Activated effector memory CD4-positive, alpha-beta T cell treated with anti-CD3 and anti-CD28 coated beads, Interleukin-2, amount 50 U/mL, for 16 hours (primary cell): ENCODE measurements at regions not wholly inside any gene's neighbourhood (a gene's known extent, or its start where the extent isn't known, plus 50 kb on each side); places are given as distances from the start of the nearest gene placed in this dataset.
"Not testable (repeated sequence)": the region's sequence is repeated elsewhere in the genome, so short reads cannot be mapped to it uniquely, and the experiment has no call there.

Experiments used
- DNase-seq: peaks from one replicate; pipeline ENCODE4 v3.0.0-alpha.2; 2020

DNA sequence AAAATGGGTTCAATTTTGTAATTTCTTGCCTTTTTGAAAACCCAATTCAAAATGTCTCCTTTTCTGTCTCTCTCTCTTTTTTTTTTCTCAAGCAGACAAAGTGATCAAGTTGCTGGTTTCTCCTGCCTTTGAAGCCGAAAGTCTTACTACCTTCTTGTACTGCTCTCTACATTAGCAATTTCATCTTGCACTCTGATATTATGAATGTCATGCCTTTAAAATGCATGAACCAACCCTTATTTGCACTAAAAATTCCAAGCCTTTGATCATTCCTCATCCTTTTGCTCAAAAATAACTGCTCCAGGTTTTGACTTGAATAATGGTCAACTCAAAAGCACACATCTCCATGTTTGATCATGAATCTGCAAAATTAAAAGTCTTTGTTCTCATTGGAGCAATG, 125.2 kb downstream of the CETN3 start:
- no peak for DNase-seq

GRCh38 chr5:90279091-90279490, 130.5 kb downstream of the CETN3 start:
- DNase-seq, result no peak

- no peak for DNase-seq
Measured at GRCh38 chr5:90274216-90274615, 135.3 kb downstream of the CETN3 start.

GRCh38 chr5:90267646-90268045, 141.9 kb downstream of the CETN3 start:
- DNase-seq, result no peak

- DNase-seq, result no peak
Measured at GRCh38 chr5:90265545-90265857, 144.1 kb downstream of the CETN3 start.

DNA sequence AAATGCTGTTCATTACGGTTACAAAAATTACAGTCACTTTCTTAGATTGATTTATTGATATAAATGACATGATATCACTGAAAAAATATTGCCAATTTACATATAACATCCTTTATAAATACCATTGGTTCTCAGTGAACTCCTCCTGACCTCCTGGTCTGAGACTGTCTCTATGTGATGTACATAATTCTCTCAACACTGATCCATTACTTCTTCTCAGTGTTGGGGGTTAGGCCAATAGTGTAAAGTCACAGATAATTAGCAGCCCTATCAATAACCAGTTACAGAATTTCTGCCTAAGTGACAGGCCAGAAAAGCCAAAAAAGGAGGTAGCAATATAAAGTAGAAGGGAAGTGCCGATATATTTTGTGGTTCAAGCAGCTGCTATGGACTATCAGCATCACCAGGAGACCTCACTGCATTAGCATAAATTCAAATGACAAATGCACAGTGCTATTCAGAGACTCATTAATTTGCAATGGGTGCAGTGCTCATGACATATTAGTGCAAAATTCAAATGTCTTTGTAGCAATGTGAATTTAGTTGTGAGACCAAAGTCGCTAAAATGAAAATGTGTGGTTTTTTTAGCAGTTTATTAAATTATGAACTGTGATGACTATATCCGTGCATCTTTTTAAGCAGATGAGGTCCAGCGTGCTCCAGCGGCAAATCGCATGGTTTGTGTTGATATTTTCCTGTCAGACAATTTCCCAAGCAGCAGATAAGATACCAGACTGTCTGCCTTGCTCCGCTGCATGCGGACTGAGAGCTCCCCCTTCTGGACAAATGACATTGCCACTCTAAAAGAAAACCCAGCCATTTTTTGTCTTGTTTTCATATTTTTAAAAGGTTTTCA, 144.6 kb downstream of the CETN3 start:
- DNase-seq, result peak; percentile 70

DNA sequence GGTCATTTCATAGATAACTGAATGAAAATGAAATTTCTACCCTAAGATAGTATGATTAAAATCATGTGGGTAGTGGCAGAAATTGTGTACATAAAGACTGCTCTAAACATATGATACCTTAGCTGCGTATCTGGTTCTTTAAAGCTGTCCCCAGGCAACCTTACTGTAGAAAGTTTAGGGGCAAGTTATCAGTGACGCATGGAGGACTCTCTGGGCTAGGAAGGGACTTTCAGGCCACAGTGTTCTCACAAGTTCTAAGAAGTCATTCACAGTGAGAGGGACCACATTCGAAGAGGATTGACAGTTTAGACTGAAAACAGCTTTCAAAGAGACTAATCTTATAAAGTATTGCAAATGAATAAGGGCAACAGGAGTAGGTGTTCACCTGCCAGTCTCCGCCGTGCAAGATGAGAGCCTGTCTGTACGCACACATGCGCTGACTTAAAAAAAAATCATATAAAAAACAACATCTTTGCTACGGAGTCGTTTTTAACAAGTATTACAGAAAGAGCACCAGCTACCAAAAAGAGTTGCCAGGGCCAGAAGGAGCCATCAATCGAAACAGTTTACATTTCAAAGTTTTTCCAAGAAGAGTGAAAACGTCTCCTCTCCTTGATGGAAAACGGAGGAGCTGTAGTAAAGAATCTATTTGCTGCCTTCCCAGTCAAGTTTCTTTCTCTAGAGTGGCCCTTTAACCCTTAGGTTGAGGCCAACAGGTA, 146.3 kb downstream of the CETN3 start:
- DNase-seq, result no peak

- no peak for DNase-seq
Measured at GRCh38 chr5:90251447-90251846, 158.1 kb downstream of the CETN3 start.

DNA sequence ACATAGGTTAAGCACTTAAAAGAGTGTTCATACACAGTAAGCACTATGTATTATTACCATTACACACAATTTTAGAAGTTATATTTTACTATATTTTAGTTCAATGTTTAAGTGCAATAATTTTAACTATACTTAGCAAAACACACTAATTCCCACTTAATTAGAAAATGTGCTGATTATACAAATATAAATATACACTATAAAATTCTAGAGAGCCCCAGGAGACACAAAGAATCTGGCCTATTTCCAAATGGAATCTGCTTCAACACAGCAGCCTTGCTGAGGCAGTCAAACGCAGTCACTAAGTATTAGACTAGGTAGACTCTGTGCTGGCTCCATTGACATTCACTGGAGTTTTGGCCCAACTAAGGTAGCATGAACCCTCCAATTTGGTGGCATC, 160.9 kb downstream of the CETN3 start:
- no peak for DNase-seq

- DNase-seq, result not testable (repeated sequence)
Measured at GRCh38 chr5:90243848-90244247, 165.7 kb downstream of the CETN3 start.

- DNase-seq, result no peak
Measured at GRCh38 chr5:90233476-90233875, 176.1 kb downstream of the CETN3 start.

DNA sequence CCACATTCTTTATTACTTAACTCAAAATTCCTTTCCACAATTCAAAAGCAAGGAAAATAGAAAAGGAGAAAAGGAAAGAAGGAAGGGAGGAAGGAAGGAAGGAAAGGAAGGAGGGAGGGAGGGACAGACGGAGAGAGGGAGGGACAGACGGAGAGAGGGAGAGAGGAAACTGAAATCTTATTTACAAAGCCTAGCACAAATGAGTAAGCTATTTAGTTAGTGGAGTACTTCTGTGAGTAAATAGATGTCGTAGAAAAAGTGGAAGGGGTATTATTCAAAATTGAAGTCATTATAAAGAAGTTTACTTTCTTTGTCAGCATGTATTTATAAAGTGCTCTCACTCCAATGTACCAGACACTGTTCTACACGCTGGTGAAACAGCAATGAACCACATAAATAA, 177.9 kb downstream of the CETN3 start:
- DNase-seq, result no peak

- no peak for DNase-seq
Measured at GRCh38 chr5:90227683-90228082, 181.9 kb downstream of the CETN3 start.

DNA sequence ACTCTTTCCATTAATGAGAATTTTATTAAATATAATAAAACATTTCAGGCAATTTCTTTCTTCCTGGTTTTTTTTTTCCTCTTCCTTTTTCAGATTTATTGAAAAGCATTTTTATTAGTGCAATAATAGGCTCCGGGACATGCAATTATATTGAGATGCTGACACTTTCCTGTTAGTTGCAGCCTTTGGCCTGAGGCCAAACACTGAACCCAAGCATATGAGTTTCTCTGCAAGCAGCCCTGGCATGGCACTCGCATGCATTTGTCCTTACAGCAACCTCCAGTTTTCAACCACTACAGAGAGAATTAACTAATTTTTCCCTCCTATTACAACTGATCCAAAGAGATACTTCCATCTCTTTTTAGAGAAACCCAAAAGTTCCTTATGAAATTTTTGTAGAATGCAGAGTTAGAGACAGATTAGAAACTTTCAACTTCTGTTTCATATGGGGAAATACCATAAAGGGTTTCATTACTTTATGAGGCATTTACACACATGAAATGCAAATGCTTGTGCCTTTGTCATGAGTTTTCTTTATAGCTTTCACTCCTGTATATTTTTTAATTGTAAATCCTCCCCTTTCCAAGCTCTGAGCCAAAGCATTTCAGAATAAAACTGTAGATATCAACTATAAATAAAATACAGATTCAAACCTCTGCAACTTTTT, 183.0 kb downstream of the CETN3 start:
- DNase-seq, result no peak

DNA sequence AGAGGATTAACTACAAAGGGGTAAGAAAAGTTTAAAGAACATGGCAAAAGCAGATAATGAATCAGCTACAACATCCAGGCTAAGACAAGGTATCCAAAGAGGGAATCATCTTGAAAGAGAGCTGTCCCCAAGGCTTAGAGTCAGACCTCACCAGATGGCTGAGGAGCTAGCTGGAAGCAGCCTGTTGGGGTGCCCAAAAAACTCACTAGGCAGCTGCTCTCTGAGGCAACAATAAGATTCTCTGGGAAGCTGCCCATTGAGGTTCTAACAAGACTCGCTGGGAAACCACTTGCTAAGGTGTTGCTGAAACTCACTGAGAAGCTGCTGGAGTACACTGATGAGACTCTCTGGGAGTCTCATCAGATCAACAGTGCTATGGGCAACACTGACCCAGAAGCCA, 185.2 kb downstream of the CETN3 start:
- no peak for DNase-seq

DNA sequence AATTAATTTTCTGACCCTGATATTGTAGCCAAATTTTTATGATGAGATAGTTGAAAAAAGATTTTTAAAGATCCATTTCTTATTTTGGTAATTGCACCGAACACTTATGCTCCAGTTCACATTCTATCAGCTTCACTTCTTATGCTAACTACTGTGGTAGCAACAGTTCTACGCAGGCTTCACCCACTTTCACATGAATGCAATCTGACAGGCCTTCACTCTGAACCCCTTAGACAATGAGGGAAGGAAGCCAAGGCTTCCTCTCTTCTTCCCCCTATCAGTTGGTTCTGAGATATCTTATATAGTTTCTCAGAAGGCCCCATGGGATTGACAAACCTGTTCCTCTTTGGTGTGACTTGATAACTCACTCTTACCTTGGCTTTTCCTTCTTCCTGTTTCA, 185.8 kb downstream of the CETN3 start:
- no peak for DNase-seq

- no peak for DNase-seq
Measured at GRCh38 chr5:90221951-90222350, 187.6 kb downstream of the CETN3 start.

DNA sequence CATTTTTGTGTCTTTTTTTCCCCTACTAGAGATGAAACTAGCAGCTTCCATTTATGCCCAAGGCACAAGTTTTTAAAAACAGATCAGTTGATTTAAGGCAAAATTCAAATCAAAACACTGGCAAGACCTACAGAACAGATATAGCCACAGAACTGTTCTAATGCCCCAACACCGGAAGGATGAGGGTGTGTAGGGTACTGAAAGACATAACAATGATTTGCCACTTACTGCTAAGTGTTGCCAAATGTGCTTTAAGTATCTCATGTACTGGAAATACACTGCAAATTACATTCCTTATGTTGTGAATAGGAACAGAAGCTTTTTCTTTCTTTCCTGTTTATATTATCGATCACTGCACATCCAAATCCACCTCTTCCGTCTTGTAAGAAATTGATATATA, 189.0 kb downstream of the CETN3 start:
- no peak for DNase-seq

GRCh38 chr5:90214991-90215390, 194.6 kb downstream of the CETN3 start:
- DNase-seq, result no peak

DNA sequence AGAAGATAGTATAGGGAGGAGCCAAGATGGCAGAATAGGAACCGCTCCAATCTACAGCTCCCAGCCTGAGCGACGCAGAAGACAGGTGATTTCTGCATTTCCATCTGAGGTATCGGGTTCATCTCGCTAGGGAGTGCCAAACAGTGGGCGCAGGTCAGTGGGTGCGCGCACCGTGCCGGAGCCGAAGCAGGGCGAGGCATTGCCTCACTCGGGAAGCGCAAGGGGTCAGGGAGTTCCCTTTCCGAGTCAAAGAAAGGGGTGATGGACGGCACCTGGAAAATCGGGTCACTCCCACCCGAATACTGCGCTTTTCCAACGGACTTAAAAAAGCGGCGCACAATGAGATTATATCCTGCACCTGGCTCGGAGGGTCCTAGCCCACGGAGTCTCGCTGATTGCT, 201.2 kb downstream of the CETN3 start:
- DNase-seq, result not testable (repeated sequence)

DNA sequence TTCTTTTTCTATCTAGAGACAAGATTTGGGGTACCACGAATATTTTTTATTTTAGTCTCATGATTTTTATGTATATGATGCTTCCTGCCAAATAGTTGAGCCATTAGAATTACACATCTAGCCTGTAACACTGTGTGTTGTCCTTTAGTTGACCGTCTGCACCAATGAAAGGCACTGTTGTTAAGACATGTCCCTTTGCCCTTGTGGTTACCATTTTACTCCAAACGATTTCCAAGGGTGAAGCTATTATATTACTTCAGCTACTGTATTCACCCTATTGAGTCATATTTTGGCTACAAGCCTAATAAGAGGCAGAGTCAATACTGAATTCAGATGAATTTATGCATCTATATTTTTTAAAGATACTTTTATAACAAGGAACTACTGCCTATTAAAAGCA, 207.6 kb downstream of the CETN3 start:
- DNase-seq, result no peak

- no peak for DNase-seq
Measured at GRCh38 chr5:90193185-90193822, 216.3 kb downstream of the CETN3 start.

GRCh38 chr5:90191352-90192045, 218.1 kb downstream of the CETN3 start:
- DNase-seq, result no peak
